ENCODE measurements at regions not wholly inside any gene's neighbourhood (a gene's known extent, or its start where the extent isn't known, plus 50 kb on each side); places are given as distances from the start of the nearest gene placed in this dataset.

DNA sequence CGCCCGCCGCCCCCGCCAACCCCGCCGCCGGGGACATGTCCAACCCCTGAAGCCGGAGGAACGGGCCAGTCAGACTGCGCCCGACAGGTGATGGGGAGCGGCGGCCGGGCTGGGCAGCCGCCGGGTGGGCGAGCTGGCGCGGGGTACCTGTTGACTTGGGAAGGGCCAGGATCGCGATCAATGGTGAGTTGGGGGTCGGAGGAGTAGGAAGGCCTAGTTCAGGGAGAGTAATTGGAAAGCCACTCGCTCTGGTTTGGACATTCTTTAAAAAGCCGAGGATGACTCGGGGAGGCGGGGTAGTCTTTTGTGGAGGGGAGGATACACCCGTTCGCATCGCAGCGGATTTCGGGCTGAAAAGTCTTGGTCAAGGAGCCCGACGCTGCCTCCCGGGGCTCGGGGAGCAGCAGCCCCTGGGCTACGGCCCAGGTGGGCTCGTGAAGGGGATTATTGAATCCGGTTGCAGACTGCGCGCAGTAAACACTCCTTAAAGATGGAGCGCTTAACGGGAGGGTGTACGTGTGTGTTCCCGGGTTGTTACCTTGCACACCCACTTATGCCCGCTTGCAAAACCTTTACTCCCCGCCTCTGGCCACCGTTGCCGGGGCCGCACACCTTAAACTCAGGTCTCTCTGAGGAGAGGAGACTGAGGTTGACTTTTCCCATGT lies 123.8 kb downstream of the GOSR1 start:
- TF ChIP-seq, protein P1, sequence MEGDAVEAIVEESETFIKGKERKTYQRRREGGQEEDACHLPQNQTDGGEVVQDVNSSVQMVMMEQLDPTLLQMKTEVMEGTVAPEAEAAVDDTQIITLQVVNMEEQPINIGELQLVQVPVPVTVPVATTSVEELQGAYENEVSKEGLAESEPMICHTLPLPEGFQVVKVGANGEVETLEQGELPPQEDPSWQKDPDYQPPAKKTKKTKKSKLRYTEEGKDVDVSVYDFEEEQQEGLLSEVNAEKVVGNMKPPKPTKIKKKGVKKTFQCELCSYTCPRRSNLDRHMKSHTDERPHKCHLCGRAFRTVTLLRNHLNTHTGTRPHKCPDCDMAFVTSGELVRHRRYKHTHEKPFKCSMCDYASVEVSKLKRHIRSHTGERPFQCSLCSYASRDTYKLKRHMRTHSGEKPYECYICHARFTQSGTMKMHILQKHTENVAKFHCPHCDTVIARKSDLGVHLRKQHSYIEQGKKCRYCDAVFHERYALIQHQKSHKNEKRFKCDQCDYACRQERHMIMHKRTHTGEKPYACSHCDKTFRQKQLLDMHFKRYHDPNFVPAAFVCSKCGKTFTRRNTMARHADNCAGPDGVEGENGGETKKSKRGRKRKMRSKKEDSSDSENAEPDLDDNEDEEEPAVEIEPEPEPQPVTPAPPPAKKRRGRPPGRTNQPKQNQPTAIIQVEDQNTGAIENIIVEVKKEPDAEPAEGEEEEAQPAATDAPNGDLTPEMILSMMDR (IDR thresholded peaks at IDR 0.05): no peak
- TF ChIP-seq EZH2 (IDR thresholded peaks at IDR 0.05; ENCODE audit: borderline replicate concordance, insufficient read depth, low read depth, low read length, poor library complexity, severe bottlenecking): no peak
